Trophoblast cell (in vitro differentiated cells and primary cell): ENCODE measurements at regions not wholly inside any gene's neighbourhood (a gene's known extent, or its start where the extent isn't known, plus 50 kb on each side); places are given as distances from the start of the nearest gene placed in this dataset.

Experiments used
- DNase-seq, 2 donors: peaks; one replicate each; pipeline ENCODE4 v3.0.0-alpha.2; 2016
- H2AFZ ChIP-seq: 2 replicates; pipeline ENCODE4 v1.6.1; 2013; ENCODE audit warnings: low read length, moderate library complexity, mild to moderate bottlenecking; ENCODE audit not compliant: insufficient read depth, poor library complexity
- H2AK5ac ChIP-seq: 2 replicates; pipeline ENCODE4 v1.6.1; 2013; ENCODE audit warnings: mild to moderate bottlenecking, low read length
- H2BK120ac ChIP-seq: 2 replicates; pipeline ENCODE4 v1.6.1; 2013; ENCODE audit warnings: low read length, mild to moderate bottlenecking, moderate library complexity; ENCODE audit not compliant: insufficient read depth, poor library complexity
- H2BK12ac ChIP-seq: 2 replicates; pipeline ENCODE4 v1.6.1; 2013; ENCODE audit warnings: mild to moderate bottlenecking, low read length, moderate library complexity
- H2BK5ac ChIP-seq: 2 replicates; pipeline ENCODE4 v1.6.1; 2013; ENCODE audit warnings: low read length, low read depth, moderate library complexity, mild to moderate bottlenecking; ENCODE audit not compliant: poor library complexity
- H3K14ac ChIP-seq: 2 replicates; pipeline ENCODE4 v1.6.1; 2013; ENCODE audit warnings: mild to moderate bottlenecking, low read length
- H3K18ac ChIP-seq: 2 replicates; pipeline ENCODE4 v1.6.1; 2013; ENCODE audit warnings: mild to moderate bottlenecking, low read length
- H3K23ac ChIP-seq: 2 replicates; pipeline ENCODE4 v1.6.1; 2013; ENCODE audit warnings: low read length
- H3K27ac ChIP-seq: 2 replicates; pipeline ENCODE4 v1.5.1; 2013; ENCODE audit warnings: low read depth, mild to moderate bottlenecking, inconsistent platforms, low read length, moderate library complexity
- H3K27me3 ChIP-seq: 2 replicates; pipeline ENCODE4 v1.6.1; 2013; ENCODE audit warnings: inconsistent platforms, mild to moderate bottlenecking, low read length, moderate library complexity; ENCODE audit not compliant: insufficient read depth
- H3K36me3 ChIP-seq, 2 experiments: 1 replicate in 1 of 2; 2 replicates in 1 of 2; pipeline ENCODE4 v1.6.1; 2013; ENCODE audit warnings: low read length in 2 of 2, mild to moderate bottlenecking in 2 of 2, moderate library complexity in 1 of 2; ENCODE audit not compliant: insufficient read depth in 2 of 2, control insufficient read depth in 1 of 2
- H3K4ac ChIP-seq: 2 replicates; pipeline ENCODE4 v1.6.1; 2013; ENCODE audit warnings: low read depth, mild to moderate bottlenecking, low read length, moderate library complexity
- H3K4me1 ChIP-seq, 2 experiments: 1 replicate in 1 of 2; 2 replicates in 1 of 2; pipeline ENCODE4 v1.6.1; 2013; ENCODE audit warnings: low read length in 2 of 2, mild to moderate bottlenecking in 2 of 2, moderate library complexity in 1 of 2; ENCODE audit not compliant: insufficient read depth in 2 of 2, control insufficient read depth in 1 of 2
- H3K4me2 ChIP-seq: 2 replicates; pipeline ENCODE4 v1.6.1; 2013; ENCODE audit warnings: inconsistent platforms, mild to moderate bottlenecking, low read length, moderate library complexity
- H3K4me3 ChIP-seq: 2 replicates; pipeline ENCODE4 v1.5.1; 2013; ENCODE audit warnings: mild to moderate bottlenecking, low read depth, low read length, inconsistent platforms
- H3K79me1 ChIP-seq: one replicate; pipeline ENCODE4 v1.6.1; 2013; ENCODE audit warnings: low read length
- H3K79me2 ChIP-seq: 2 replicates; pipeline ENCODE4 v1.6.1; 2013; ENCODE audit warnings: low read length, mild to moderate bottlenecking; ENCODE audit not compliant: control insufficient read depth, insufficient read depth, poor library complexity
- H3K9ac ChIP-seq: 2 replicates; pipeline ENCODE4 v1.6.1; 2013; ENCODE audit warnings: mild to moderate bottlenecking, low read length
- H3K9me3 ChIP-seq: 2 replicates; pipeline ENCODE4 v1.6.1; 2013; ENCODE audit warnings: low read depth, mild to moderate bottlenecking, control low read depth, inconsistent platforms, low read length; ENCODE audit not compliant: insufficient read depth
- H4K12ac ChIP-seq: 2 replicates; pipeline ENCODE4 v1.6.1; 2013; ENCODE audit warnings: low read depth, mild to moderate bottlenecking, low read length, moderate library complexity
- H4K8ac ChIP-seq: 2 replicates; pipeline ENCODE4 v1.6.1; 2013; ENCODE audit warnings: low read depth, mild to moderate bottlenecking, low read length, moderate library complexity
- H4K91ac ChIP-seq: one replicate; pipeline ENCODE4 v1.6.1; 2013; ENCODE audit warnings: low read depth, mild to moderate bottlenecking, low read length, moderate library complexity
- WGBS: extraction: QIAGEN DNeasy Blood & Tissue Kit; methylation state at CpG from one replicate; pipeline ENCODE4 v1.1.7; 2013; ENCODE audit warnings: missing lambda C conversion rate; ENCODE audit not compliant: insufficient read length, insufficient coverage; ENCODE audit errors: extremely low coverage; 5-methylcytosine and 5-hydroxymethylcytosine counted together

DNA sequence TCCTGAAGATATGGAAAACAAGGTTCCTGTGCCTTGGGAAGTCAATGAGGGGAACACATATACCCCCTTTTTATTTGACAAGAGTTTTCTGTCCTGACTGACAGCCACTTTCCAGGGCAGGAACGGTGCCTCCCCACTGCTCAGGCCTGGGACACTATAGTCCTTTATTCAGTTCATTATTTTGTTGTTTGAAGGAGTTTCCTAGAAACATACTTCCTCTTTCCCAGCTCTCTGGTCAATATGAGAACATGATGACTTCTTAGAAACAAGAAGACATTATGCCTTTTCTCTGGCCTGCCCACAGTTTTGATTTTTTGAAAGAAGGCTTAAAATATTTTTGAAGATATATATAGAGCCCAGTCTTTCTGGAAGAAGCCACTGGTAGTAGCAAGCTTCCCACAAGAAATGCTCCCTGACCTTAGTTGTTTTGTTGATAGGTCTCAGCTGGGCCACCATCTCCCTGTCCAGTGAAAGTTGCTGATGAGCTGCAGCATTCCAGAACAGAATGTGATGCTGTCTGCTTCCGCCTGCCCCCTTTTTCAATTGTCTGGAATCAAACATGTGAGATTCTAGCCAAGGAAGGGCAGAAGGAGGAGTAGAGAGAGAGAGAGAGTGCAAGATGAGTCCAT lies 122.7 kb upstream of the ADRA1D start:
- no peak overlapping the region for H2BK5ac ChIP-seq
- H3K9ac ChIP-seq: no peak overlapping the region
- no peak overlapping the region for H2AK5ac ChIP-seq
- peaks cover 14% of the 10 kb centered on the region in 2 experiments for H3K4me1 ChIP-seq
- no peaks in the 10 kb centered on the region for H3K9me3 ChIP-seq
- no peak overlapping the region for H4K12ac ChIP-seq
- H2BK120ac ChIP-seq: no peak overlapping the region
- no peak overlapping the region for H3K23ac ChIP-seq
- no peaks in the 10 kb centered on the region for H3K36me3 ChIP-seq
- no peak overlapping the region for H3K4me3 ChIP-seq
- H3K27ac ChIP-seq: no peak overlapping the region
- no peak overlapping the region for H3K4ac ChIP-seq
- WGBS: no CpG with 5 or more reads among the region's 2 CpGs
- no peaks in the 10 kb centered on the region for H3K79me2 ChIP-seq
- H4K8ac ChIP-seq: no peak overlapping the region
- no peak overlapping the region for H2BK12ac ChIP-seq
- no peaks in the 10 kb centered on the region for H3K27me3 ChIP-seq
- no peak overlapping the region for H2AFZ ChIP-seq
- H3K14ac ChIP-seq: no peak overlapping the region
- DNase-seq: no peak
- H4K91ac ChIP-seq: no peak overlapping the region
- no peak overlapping the region for H3K4me2 ChIP-seq
- no peaks in the 10 kb centered on the region for H3K79me1 ChIP-seq
- no peak overlapping the region for H3K18ac ChIP-seq

DNA sequence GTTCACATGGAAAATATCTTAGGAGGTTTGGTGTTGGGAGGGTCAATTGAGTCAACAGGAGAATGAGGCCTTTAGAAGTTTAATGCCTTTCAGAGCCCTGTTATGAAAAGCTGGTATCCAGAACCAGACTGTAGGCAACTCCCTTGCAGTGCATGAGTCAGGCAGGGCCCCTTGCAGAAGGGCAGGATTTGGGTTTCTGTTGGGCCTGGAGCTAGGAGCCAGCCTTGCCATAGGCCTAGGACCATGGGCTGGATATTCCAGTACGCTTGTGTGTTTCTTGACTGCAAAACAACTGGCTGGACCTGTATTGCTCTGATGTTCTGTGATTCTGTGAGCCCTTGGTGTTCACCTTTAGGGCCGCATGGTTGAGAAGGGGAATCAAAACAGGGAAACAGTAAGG lies 121.8 kb upstream of the ADRA1D start:
- Histone ChIP-seq H2BK120ac (no peak overlapping the region), H3K23ac (no peak overlapping the region), H3K18ac (no peak overlapping the region), H3K4ac (no peak overlapping the region), H2AK5ac (no peak overlapping the region), H3K4me3 (no peak overlapping the region), H4K91ac (no peak overlapping the region), H4K8ac (no peak overlapping the region), H3K27me3 (no peaks in the 10 kb centered on the region), H3K79me1 (no peaks in the 10 kb centered on the region), H2BK12ac (no peak overlapping the region), H3K79me2 (no peaks in the 10 kb centered on the region), H2AFZ (no peak overlapping the region), H3K14ac (no peak overlapping the region), H3K9me3 (peaks cover 3% of the 10 kb centered on the region), H3K4me2 (no peak overlapping the region), H4K12ac (no peak overlapping the region), H3K27ac (no peak overlapping the region), H3K36me3 (no peaks in the 10 kb centered on the region), H3K9ac (no peak overlapping the region), H3K4me1 (peaks cover 8 to 11% of the 10 kb centered on the region in 2 experiments), H2BK5ac (no peak overlapping the region)
- WGBS: no CpG with 5 or more reads among the region's 2 CpGs
- no peak for DNase-seq

- H3K4me2 ChIP-seq: no peak overlapping the region
- H3K18ac ChIP-seq: no peak overlapping the region
- no peaks in the 10 kb centered on the region for H3K79me2 ChIP-seq
- no peaks in the 10 kb centered on the region for H3K79me1 ChIP-seq
- no peak overlapping the region for H3K23ac ChIP-seq
- H4K91ac ChIP-seq: no peak overlapping the region
- H3K27me3 ChIP-seq: no peaks in the 10 kb centered on the region
- WGBS: no CpG with 5 or more reads among the region's 6 CpGs
- no peak overlapping the region for H3K9ac ChIP-seq
- H2BK120ac ChIP-seq: no peak overlapping the region
- no peaks in the 10 kb centered on the region for H3K36me3 ChIP-seq
- no peak overlapping the region for H2AFZ ChIP-seq
- no peak overlapping the region for H3K4me3 ChIP-seq
- H2BK12ac ChIP-seq: no peak overlapping the region
- H3K4ac ChIP-seq: no peak overlapping the region
- no peak for DNase-seq
- peaks cover 3% of the 10 kb centered on the region for H3K9me3 ChIP-seq
- H2BK5ac ChIP-seq: no peak overlapping the region
- no peak overlapping the region for H2AK5ac ChIP-seq
- no peak overlapping the region for H4K12ac ChIP-seq
- H4K8ac ChIP-seq: no peak overlapping the region
- no peak overlapping the region for H3K27ac ChIP-seq
- peaks cover 7 to 8% of the 10 kb centered on the region in 2 experiments for H3K4me1 ChIP-seq
- no peak overlapping the region for H3K14ac ChIP-seq
Observed at GRCh38 chr20:4369798-4370124, 120.7 kb upstream of the ADRA1D start.

GRCh38 chr20:4369119-4369797 lies 120.2 kb upstream of the ADRA1D start:
- Histone ChIP-seq H3K79me1 (no peaks in the 10 kb centered on the region), H3K9me3 (peaks cover 3% of the 10 kb centered on the region), H4K8ac (no peak overlapping the region), H2BK5ac (no peak overlapping the region), H3K27ac (no peak overlapping the region), H3K18ac (no peak overlapping the region), H2BK120ac (no peak overlapping the region), H4K12ac (no peak overlapping the region), H3K23ac (no peak overlapping the region), H3K79me2 (no peaks in the 10 kb centered on the region), H3K4me1 (peaks cover 5 to 8% of the 10 kb centered on the region in 2 experiments), H3K14ac (no peak overlapping the region), H2AFZ (no peak overlapping the region), H3K4ac (no peak overlapping the region), H2BK12ac (no peak overlapping the region), H3K36me3 (no peaks in the 10 kb centered on the region), H4K91ac (no peak overlapping the region), H3K9ac (no peak overlapping the region), H2AK5ac (no peak overlapping the region), H3K27me3 (no peaks in the 10 kb centered on the region), H3K4me3 (no peak overlapping the region), H3K4me2 (no peak overlapping the region)
- DNase-seq: no peak
- WGBS: no CpG with 5 or more reads among the region's 2 CpGs
